ENCODE measurements at regions not wholly inside any gene's neighbourhood (a gene's known extent, or its start where the extent isn't known, plus 50 kb on each side); places are given as distances from the start of the nearest gene placed in this dataset.

GRCh38 chr6:80437221-80437620 is 330.8 kb downstream of the BCKDHB start:
- TF ChIP-seq CTCF (IDR thresholded peaks at IDR 0.05 in 4 of 5, conservative IDR thresholded peaks at IDR 0.05 in 1 of 5): no peak
- no peak for TF ChIP-seq POLR2A (IDR thresholded peaks at IDR 0.05)
- Histone ChIP-seq H3K4me1 (no peaks in the 10 kb centered on the region), H3K9me3 (no peaks in the 10 kb centered on the region), H3K27me3 (no peaks in the 10 kb centered on the region), H3K36me3 (no peaks in the 10 kb centered on the region), H3K4me3 (no peak overlapping the region), H3K27ac (no peak overlapping the region)
- DNase-seq (no peak), ATAC-seq (no peak)
- in situ Hi-C loops (cut with MboI; ENCODE audit: low sequenced_read_pairs in 4 of 4): no loop called here
- intact Hi-C loops (cut with DNase I; ENCODE audit: low total_unique reads): no loop called here

- TF ChIP-seq POLR2A (IDR thresholded peaks at IDR 0.05): no peak
- TF ChIP-seq CTCF (IDR thresholded peaks at IDR 0.05 in 4 of 5, conservative IDR thresholded peaks at IDR 0.05 in 1 of 5): no peak
- no peak for DNase-seq
- Histone ChIP-seq H3K4me3 (no peak overlapping the region), H3K36me3 (no peaks in the 10 kb centered on the region), H3K27me3 (no peaks in the 10 kb centered on the region), H3K9me3 (no peaks in the 10 kb centered on the region), H3K4me1 (no peaks in the 10 kb centered on the region), H3K27ac (no peak overlapping the region)
- no peak for ATAC-seq
- in situ Hi-C loops (cut with MboI; ENCODE audit: low sequenced_read_pairs in 4 of 4) (no loop called here), intact Hi-C loops (cut with DNase I; ENCODE audit: low total_unique reads) (no loop called here)
These were observed 330.2 kb downstream of the BCKDHB start for GRCh38 chr6:80436663-80437062.

GRCh38 chr6:80435457-80435856 is 329.0 kb downstream of the BCKDHB start:
- intact Hi-C loops (cut with DNase I; ENCODE audit: low total_unique reads) (no loop called here), in situ Hi-C loops (cut with MboI; ENCODE audit: low sequenced_read_pairs in 4 of 4) (no loop called here)
- Histone ChIP-seq H3K9me3 (no peaks in the 10 kb centered on the region), H3K4me1 (no peaks in the 10 kb centered on the region), H3K36me3 (no peaks in the 10 kb centered on the region), H3K27ac (no peak overlapping the region), H3K27me3 (no peaks in the 10 kb centered on the region), H3K4me3 (no peak overlapping the region)
- ATAC-seq (no peak), DNase-seq (no peak)
- TF ChIP-seq POLR2A (IDR thresholded peaks at IDR 0.05): no peak
- no peak for TF ChIP-seq CTCF (IDR thresholded peaks at IDR 0.05 in 4 of 5, conservative IDR thresholded peaks at IDR 0.05 in 1 of 5)

- Histone ChIP-seq H3K36me3 (no peaks in the 10 kb centered on the region), H3K27me3 (no peaks in the 10 kb centered on the region), H3K9me3 (no peaks in the 10 kb centered on the region), H3K4me1 (no peaks in the 10 kb centered on the region), H3K27ac (no peak overlapping the region), H3K4me3 (no peak overlapping the region)
- in situ Hi-C loops (cut with MboI; ENCODE audit: low sequenced_read_pairs in 4 of 4) (no loop called here), intact Hi-C loops (cut with DNase I; ENCODE audit: low total_unique reads) (no loop called here)
- DNase-seq (no peak), ATAC-seq (no peak)
- TF ChIP-seq POLR2A (IDR thresholded peaks at IDR 0.05) (no peak), CTCF (IDR thresholded peaks at IDR 0.05 in 4 of 5, conservative IDR thresholded peaks at IDR 0.05 in 1 of 5) (no peak)
These were observed 328.4 kb downstream of the BCKDHB start for GRCh38 chr6:80434691-80435350.

GRCh38 chr6:80433673-80434025 is 327.2 kb downstream of the BCKDHB start:
- H3K9me3 ChIP-seq: no peaks in the 10 kb centered on the region
- ATAC-seq: no peak
- in situ Hi-C loops (cut with MboI; ENCODE audit: low sequenced_read_pairs in 4 of 4): no loop called here
- no peak for DNase-seq
- H3K4me1 ChIP-seq: no peaks in the 10 kb centered on the region
- H3K36me3 ChIP-seq: no peaks in the 10 kb centered on the region
- no peak overlapping the region for H3K4me3 ChIP-seq
- H3K27ac ChIP-seq: no peak overlapping the region
- intact Hi-C loops (cut with DNase I; ENCODE audit: low total_unique reads): no loop called here
- H3K27me3 ChIP-seq: no peaks in the 10 kb centered on the region
- TF ChIP-seq CTCF (IDR thresholded peaks at IDR 0.05 in 4 of 5, conservative IDR thresholded peaks at IDR 0.05 in 1 of 5): no peak
- no peak for TF ChIP-seq POLR2A (IDR thresholded peaks at IDR 0.05)

All from gastrocnemius medialis (tissue), 4 donors.